ENCODE measurements at regions not wholly inside any gene's neighbourhood (a gene's known extent, or its start where the extent isn't known, plus 50 kb on each side); places are given as distances from the start of the nearest gene placed in this dataset.

- TF ChIP-seq EZH2 (optimal IDR thresholded peaks at IDR 0.05; ENCODE audit: low read depth, low read length), result no peak
- Histone ChIP-seq H3K79me2 (ENCODE audit: low read length) (no peaks in the 10 kb centered on the region), H3K4me2 (ENCODE audit: low read depth, low read length) (no peak overlapping the region), H3K27ac (ENCODE audit: low read length) (no peak overlapping the region), H3K9me3 (replicated peaks; ENCODE audit: insufficient read depth, low read length) (no peaks in the 10 kb centered on the region), H3K36me3 (replicated peaks; ENCODE audit: insufficient read depth, low read length) (no peaks in the 10 kb centered on the region), H2AFZ (ENCODE audit: low read length) (no peak overlapping the region), H3K9ac (ENCODE audit: low read length) (no peak overlapping the region), H3K27me3 (replicated peaks; ENCODE audit: insufficient read depth, low read length) (no peaks in the 10 kb centered on the region), H3K9me2 (replicated peaks; ENCODE audit: insufficient read depth, low read length) (no peaks in the 10 kb centered on the region), H3K4me1 (ENCODE audit: low read length) (no peaks in the 10 kb centered on the region), H4K20me1 (ENCODE audit: insufficient read depth, low read length) (no peaks in the 10 kb centered on the region), H3K4me3 (ENCODE audit: low read length) (no peak overlapping the region), H3F3A (ENCODE audit: insufficient read depth, low read length) (no peaks in the 10 kb centered on the region)
- DNase-seq, result no peak
Observed at GRCh38 chr11:110818032-110818687, 105.9 kb upstream of the ARHGAP20 start.

- no peaks in the 10 kb centered on the region for H3K27me3 ChIP-seq (replicated peaks; ENCODE audit: insufficient read depth, low read length)
- no peaks in the 10 kb centered on the region for H3K79me2 ChIP-seq (ENCODE audit: low read length)
- no peaks in the 10 kb centered on the region for H4K20me1 ChIP-seq (ENCODE audit: insufficient read depth, low read length)
- no peaks in the 10 kb centered on the region for H3F3A ChIP-seq (ENCODE audit: insufficient read depth, low read length)
- H3K4me3 ChIP-seq (ENCODE audit: low read length), result no peak overlapping the region
- no peak overlapping the region for H2AFZ ChIP-seq (ENCODE audit: low read length)
- H3K9me3 ChIP-seq (replicated peaks; ENCODE audit: insufficient read depth, low read length), result no peaks in the 10 kb centered on the region
- H3K27ac ChIP-seq (ENCODE audit: low read length), result no peak overlapping the region
- TF ChIP-seq EZH2phosphoT487 (IDR thresholded peaks at IDR 0.05; ENCODE audit: low read length) (no peak), EZH2 (optimal IDR thresholded peaks at IDR 0.05; ENCODE audit: low read depth, low read length) (no peak)
- TF ChIP-seq, protein P1, sequence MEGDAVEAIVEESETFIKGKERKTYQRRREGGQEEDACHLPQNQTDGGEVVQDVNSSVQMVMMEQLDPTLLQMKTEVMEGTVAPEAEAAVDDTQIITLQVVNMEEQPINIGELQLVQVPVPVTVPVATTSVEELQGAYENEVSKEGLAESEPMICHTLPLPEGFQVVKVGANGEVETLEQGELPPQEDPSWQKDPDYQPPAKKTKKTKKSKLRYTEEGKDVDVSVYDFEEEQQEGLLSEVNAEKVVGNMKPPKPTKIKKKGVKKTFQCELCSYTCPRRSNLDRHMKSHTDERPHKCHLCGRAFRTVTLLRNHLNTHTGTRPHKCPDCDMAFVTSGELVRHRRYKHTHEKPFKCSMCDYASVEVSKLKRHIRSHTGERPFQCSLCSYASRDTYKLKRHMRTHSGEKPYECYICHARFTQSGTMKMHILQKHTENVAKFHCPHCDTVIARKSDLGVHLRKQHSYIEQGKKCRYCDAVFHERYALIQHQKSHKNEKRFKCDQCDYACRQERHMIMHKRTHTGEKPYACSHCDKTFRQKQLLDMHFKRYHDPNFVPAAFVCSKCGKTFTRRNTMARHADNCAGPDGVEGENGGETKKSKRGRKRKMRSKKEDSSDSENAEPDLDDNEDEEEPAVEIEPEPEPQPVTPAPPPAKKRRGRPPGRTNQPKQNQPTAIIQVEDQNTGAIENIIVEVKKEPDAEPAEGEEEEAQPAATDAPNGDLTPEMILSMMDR (IDR thresholded peaks at IDR 0.05; ENCODE audit: low read length), result no peak
- H3K4me1 ChIP-seq (ENCODE audit: low read length), result no peaks in the 10 kb centered on the region
- no peaks in the 10 kb centered on the region for H3K36me3 ChIP-seq (replicated peaks; ENCODE audit: insufficient read depth, low read length)
- no peak overlapping the region for H3K4me2 ChIP-seq (ENCODE audit: low read depth, low read length)
- no peaks in the 10 kb centered on the region for H3K9me2 ChIP-seq (replicated peaks; ENCODE audit: insufficient read depth, low read length)
- no peak overlapping the region for H3K9ac ChIP-seq (ENCODE audit: low read length)
- DNase-seq, result no peak
Observed at GRCh38 chr11:110812086-110812733, 100.0 kb upstream of the ARHGAP20 start.

GRCh38 chr11:110809417-110810199 lies 97.4 kb upstream of the ARHGAP20 start:
- Histone ChIP-seq H3K4me2 (ENCODE audit: low read depth, low read length) (no peak overlapping the region), H3F3A (ENCODE audit: insufficient read depth, low read length) (no peaks in the 10 kb centered on the region)

More at GRCh38 chr11:110809417-110810199, 97.4 kb upstream of the ARHGAP20 start:
- H2AFZ ChIP-seq (ENCODE audit: low read length), result no peak overlapping the region
- H3K36me3 ChIP-seq (replicated peaks; ENCODE audit: insufficient read depth, low read length), result no peaks in the 10 kb centered on the region
- H3K27me3 ChIP-seq (replicated peaks; ENCODE audit: insufficient read depth, low read length), result no peaks in the 10 kb centered on the region
- H4K20me1 ChIP-seq (ENCODE audit: insufficient read depth, low read length), result no peaks in the 10 kb centered on the region
- H3K4me1 ChIP-seq (ENCODE audit: low read length), result no peaks in the 10 kb centered on the region
- H3K79me2 ChIP-seq (ENCODE audit: low read length), result no peaks in the 10 kb centered on the region
- TF ChIP-seq, protein P1 (IDR thresholded peaks at IDR 0.05; ENCODE audit: low read length), result no peak
- TF ChIP-seq EZH2phosphoT487 (IDR thresholded peaks at IDR 0.05; ENCODE audit: low read length), result no peak
- no peak for TF ChIP-seq EZH2 (optimal IDR thresholded peaks at IDR 0.05; ENCODE audit: low read depth, low read length)
- DNase-seq, result no peak
- no peak overlapping the region for H3K9ac ChIP-seq (ENCODE audit: low read length)
- no peaks in the 10 kb centered on the region for H3K9me2 ChIP-seq (replicated peaks; ENCODE audit: insufficient read depth, low read length)
- H3K27ac ChIP-seq (ENCODE audit: low read length), result no peak overlapping the region
- H3K9me3 ChIP-seq (replicated peaks; ENCODE audit: insufficient read depth, low read length), result no peaks in the 10 kb centered on the region
- H3K4me3 ChIP-seq (ENCODE audit: low read length), result no peak overlapping the region

Data from MM.1S (cell line).